Colonic mucosa (tissue), 4 donors: ENCODE measurements at regions not wholly inside any gene's neighbourhood (a gene's known extent, or its start where the extent isn't known, plus 50 kb on each side); places are given as distances from the start of the nearest gene placed in this dataset.

Source experiments
- DNase-seq: peaks from one replicate; pipeline ENCODE4 v3.0.0-alpha.2; 2020
- H3K27ac ChIP-seq: fragments of 200-600 bp; one replicate; pipeline ENCODE4 v1.8.0; 2021
- H3K27me3 ChIP-seq: fragments of 200-600 bp; one replicate; pipeline ENCODE4 v1.8.0; 2021
- H3K36me3 ChIP-seq: fragments of 200-600 bp; one replicate; pipeline ENCODE4 v1.8.0; 2021
- H3K4me1 ChIP-seq: fragments of 200-600 bp; one replicate; pipeline ENCODE4 v1.8.0; 2021; ENCODE audit warnings: mild to moderate bottlenecking
- H3K4me3 ChIP-seq: fragments of 200-600 bp; one replicate; pipeline ENCODE4 v1.8.0; 2021
- H3K9ac ChIP-seq, 2 donors: one replicate each; pipeline ENCODE4 v1.7.0; 2013; ENCODE audit warnings: control low read depth in 2 of 2, low read depth in 2 of 2, low read length in 2 of 2
- H3K9me3 ChIP-seq: fragments of 200-600 bp; one replicate; pipeline ENCODE4 v1.8.0; 2021
- CTCF ChIP-seq: fragments of 200-600 bp; IDR thresholded peaks from one replicate; pipeline ENCODE4 v1.8.0; 2022; ENCODE audit warnings: antibody characterized with exemption, mild to moderate bottlenecking
- intact Hi-C: fragments of 100-400 bp; cut with DNase I; formaldehyde crosslinking; loops from one replicate; pipeline ENCODE4 v1.14.1; 2022
- donor health status: healthy.
- donor health status: DM: no; HTN: no; CAD: no.
- donor health status: DM: no; HTN: no; CAD: no.

- no peaks in the 10 kb centered on the region for H3K27me3 ChIP-seq
Measured at GRCh38 chr5:110108520-110108919, 418.8 kb downstream of the MAN2A1 start.

GRCh38 chr5:110109667-110110066, 419.9 kb downstream of the MAN2A1 start:
- Histone ChIP-seq H3K4me3 (no peak overlapping the region), H3K4me1 (no peaks in the 10 kb centered on the region), H3K27ac (no peak overlapping the region), H3K9ac (no peak overlapping the region), H3K9me3 (no peaks in the 10 kb centered on the region), H3K27me3 (no peaks in the 10 kb centered on the region), H3K36me3 (no peaks in the 10 kb centered on the region)
- no peak for TF ChIP-seq CTCF
- intact Hi-C loops = no loop called here
- no peak for DNase-seq

More at GRCh38 chr5:110108520-110108919, 418.8 kb downstream of the MAN2A1 start:
- no peak for DNase-seq
- intact Hi-C loops = no loop called here
- H3K27ac ChIP-seq = no peak overlapping the region
- TF ChIP-seq CTCF = no peak
- no peaks in the 10 kb centered on the region for H3K4me1 ChIP-seq
- H3K36me3 ChIP-seq = no peaks in the 10 kb centered on the region
- no peak overlapping the region for H3K4me3 ChIP-seq
- no peak overlapping the region for H3K9ac ChIP-seq
- no peaks in the 10 kb centered on the region for H3K9me3 ChIP-seq

GRCh38 chr5:110112348-110112747, 422.6 kb downstream of the MAN2A1 start:
- DNase-seq = no peak
- H3K4me1 ChIP-seq = no peaks in the 10 kb centered on the region
- intact Hi-C loops = no loop called here
- no peaks in the 10 kb centered on the region for H3K36me3 ChIP-seq
- H3K9ac ChIP-seq = no peak overlapping the region
- TF ChIP-seq CTCF = no peak
- no peak overlapping the region for H3K27ac ChIP-seq
- H3K9me3 ChIP-seq = no peaks in the 10 kb centered on the region
- H3K27me3 ChIP-seq = no peaks in the 10 kb centered on the region
- H3K4me3 ChIP-seq = no peak overlapping the region

GRCh38 chr5:110115503-110115902, 425.8 kb downstream of the MAN2A1 start:
- intact Hi-C loops = no loop called here
- Histone ChIP-seq H3K9ac (no peak overlapping the region), H3K4me1 (no peaks in the 10 kb centered on the region), H3K27ac (no peak overlapping the region), H3K9me3 (no peaks in the 10 kb centered on the region), H3K36me3 (no peaks in the 10 kb centered on the region), H3K27me3 (no peaks in the 10 kb centered on the region), H3K4me3 (no peak overlapping the region)
- no peak for DNase-seq
- no peak for TF ChIP-seq CTCF

- no peaks in the 10 kb centered on the region for H3K27me3 ChIP-seq
- intact Hi-C loops = no loop called here
- no peaks in the 10 kb centered on the region for H3K4me1 ChIP-seq
Measured at GRCh38 chr5:110116539-110116938, 426.8 kb downstream of the MAN2A1 start.

More at GRCh38 chr5:110116539-110116938, 426.8 kb downstream of the MAN2A1 start:
- DNase-seq = no peak
- Histone ChIP-seq H3K27ac (no peak overlapping the region), H3K9ac (no peak overlapping the region), H3K9me3 (no peaks in the 10 kb centered on the region), H3K4me3 (no peak overlapping the region), H3K36me3 (no peaks in the 10 kb centered on the region)
- TF ChIP-seq CTCF = no peak
